B cell (primary cell): ENCODE measurements at regions not wholly inside any gene's neighbourhood (a gene's known extent, or its start where the extent isn't known, plus 50 kb on each side); places are given as distances from the start of the nearest gene placed in this dataset.

Experiments used
- ATAC-seq: fragments of 200-7000 bp; cut with Tn5 transposase; one replicate; pipeline ENCODE4 v1.10.0; 2021; ENCODE audit warnings: low read depth, mild to moderate bottlenecking, moderate number of reproducible peaks, moderate library complexity
- CTCF ChIA-PET: fragments of 350-600 bp; sonication (Branson Sonifier 250); formaldehyde crosslinking; loops from one replicate; lab custom pipeline; 2021; ENCODE audit warnings: antibody characterized with exemption, inconsistent platforms; lab: Charles Lee
- POLR2A ChIA-PET: fragments of 350-600 bp; sonication (Branson Sonifier 250); formaldehyde crosslinking; loops from one replicate; lab custom pipeline; 2021; ENCODE audit warnings: antibody characterized with exemption; lab: Charles Lee
- DNase-seq: peaks from one replicate; pipeline ENCODE4 v3.0.0; 2013
- H2AFZ ChIP-seq: 2 replicates; pipeline ENCODE4 v1.6.1; 2012; ENCODE audit warnings: mild to moderate bottlenecking, low read depth, low read length; ENCODE audit not compliant: insufficient read depth, poor library complexity, severe bottlenecking
- H3K27ac ChIP-seq, 2 donors: 1 replicate in 1 of 2; 2 replicates in 1 of 2; pipeline ENCODE4 v1.5.1; 2012 to 2013; ENCODE audit warnings: low read length in 2 of 2, mild to moderate bottlenecking in 2 of 2, moderate library complexity in 1 of 2
- H3K27me3 ChIP-seq, 4 experiments: fragments of 200-600 bp in 1 of 4; sonication (generic) in 1 of 4; replicated peaks in 1 of 4; 1 replicate in 2 of 4; 2 replicates in 2 of 4; pipeline versions ENCODE4 v1.6.1 to v1.7.0; 2013 to 2016; ENCODE audit warnings: low read length in 3 of 4, mild to moderate bottlenecking in 2 of 4, mixed read lengths in 1 of 4, moderate library complexity in 1 of 4; ENCODE audit not compliant: insufficient read depth in 4 of 4, control insufficient read depth in 3 of 4; ENCODE audit errors: control extremely low read depth in 1 of 4
- H3K36me3 ChIP-seq, 2 experiments: replicated peaks in 1 of 2; 1 replicate in 1 of 2; 2 replicates in 1 of 2; pipeline versions ENCODE4 v1.6.1 to v1.7.1; 2013; ENCODE audit warnings: low read length in 1 of 2; ENCODE audit not compliant: insufficient read depth in 2 of 2, control insufficient read depth in 1 of 2; ENCODE audit errors: control extremely low read depth in 1 of 2, extremely low read depth in 1 of 2
- H3K4me1 ChIP-seq, 2 donors: fragments of 200-600 bp in 1 of 2; sonication (generic) in 1 of 2; 1 replicate in 1 of 2; 2 replicates in 1 of 2; pipeline versions ENCODE4 v1.5.1 to v1.6.1; 2013 to 2017; ENCODE audit warnings: low read length in 2 of 2; ENCODE audit not compliant: control insufficient read depth in 2 of 2, insufficient read depth in 2 of 2
- H3K4me2 ChIP-seq: replicated peaks from 2 replicates; pipeline ENCODE3; 2012; ENCODE audit warnings: mild to moderate bottlenecking, low read depth, low read length; ENCODE audit not compliant: poor library complexity, severe bottlenecking
- H3K4me3 ChIP-seq, 5 experiments: fragments of 200-600 bp in 1 of 5; sonication (generic) in 1 of 5; 1 replicate in 3 of 5; 2 replicates in 2 of 5; pipeline versions ENCODE4 v1.5.1 to v1.7.0; 2011 to 2016; ENCODE audit warnings: low read length in 4 of 5, mild to moderate bottlenecking in 4 of 5, low read depth in 2 of 5, control low read depth in 1 of 5, moderate library complexity in 1 of 5; ENCODE audit not compliant: insufficient read depth in 1 of 5; ENCODE audit errors: control extremely low read depth in 1 of 5, extremely low read depth in 1 of 5
- H3K79me2 ChIP-seq: fragments of 200-600 bp; sonication (generic); one replicate; pipeline ENCODE4 v1.6.0; 2016; ENCODE audit warnings: low read length; ENCODE audit not compliant: control insufficient read depth, insufficient read depth
- H3K9ac ChIP-seq: fragments of 200-600 bp; sonication (generic); 2 replicates; pipeline ENCODE4 v1.6.1; 2017; ENCODE audit warnings: mild to moderate bottlenecking, low read length, moderate library complexity
- H3K9me3 ChIP-seq, 3 donors: one replicate each; pipeline versions ENCODE4 v1.6.1 to v1.7.1; 2013; ENCODE audit warnings: low read length in 2 of 3; ENCODE audit not compliant: control insufficient read depth in 2 of 3, insufficient read depth in 1 of 3; ENCODE audit errors: control extremely low read depth in 1 of 3
- H4K20me1 ChIP-seq: 2 replicates; pipeline ENCODE4 v1.6.0; 2012; ENCODE audit warnings: mild to moderate bottlenecking, low read length; ENCODE audit not compliant: insufficient read depth, control insufficient read depth, poor library complexity, severe bottlenecking
- H3K27ac Mint-ChIP-seq: one replicate; pipeline ENCODE4 v1.8.0; 2021; ENCODE audit warnings: mixed read lengths
- H3K27me3 Mint-ChIP-seq: one replicate; pipeline ENCODE4 v1.8.0; 2021; ENCODE audit warnings: mixed read lengths
- H3K4me1 Mint-ChIP-seq: one replicate; pipeline ENCODE4 v1.8.0; 2021; ENCODE audit warnings: mixed read lengths
- H3K4me3 Mint-ChIP-seq: one replicate; pipeline ENCODE4 v1.8.0; 2021; ENCODE audit warnings: mixed read lengths
- H3K9me3 Mint-ChIP-seq: one replicate; pipeline ENCODE4 v1.8.0; 2022; ENCODE audit warnings: mixed read lengths; ENCODE audit not compliant: insufficient read depth
- EZH2 ChIP-seq: IDR thresholded peaks from 2 replicates; pipeline ENCODE4 v1.6.1; 2012; ENCODE audit warnings: borderline replicate concordance, low read depth, mild to moderate bottlenecking, moderate library complexity, low read length; ENCODE audit not compliant: insufficient read depth, poor library complexity, severe bottlenecking
- WGBS: methylation state at CpG from one replicate; pipeline ENCODE4 v1.1.5; 2013; ENCODE audit warnings: missing lambda C conversion rate; ENCODE audit not compliant: insufficient coverage; 5-methylcytosine and 5-hydroxymethylcytosine counted together
- intact Hi-C: fragments of 100-400 bp; cut with micrococcal nuclease; formaldehyde crosslinking; loops from one replicate; pipeline ENCODE4 v1.10.0; 2022
- TF ChIP-seq, protein P1 (sequence below): fragments of 200-600 bp; IDR thresholded peaks from one replicate; pipeline ENCODE4 v1.8.0; 2022; ENCODE audit warnings: antibody characterized with exemption, mild to moderate bottlenecking

DNA sequence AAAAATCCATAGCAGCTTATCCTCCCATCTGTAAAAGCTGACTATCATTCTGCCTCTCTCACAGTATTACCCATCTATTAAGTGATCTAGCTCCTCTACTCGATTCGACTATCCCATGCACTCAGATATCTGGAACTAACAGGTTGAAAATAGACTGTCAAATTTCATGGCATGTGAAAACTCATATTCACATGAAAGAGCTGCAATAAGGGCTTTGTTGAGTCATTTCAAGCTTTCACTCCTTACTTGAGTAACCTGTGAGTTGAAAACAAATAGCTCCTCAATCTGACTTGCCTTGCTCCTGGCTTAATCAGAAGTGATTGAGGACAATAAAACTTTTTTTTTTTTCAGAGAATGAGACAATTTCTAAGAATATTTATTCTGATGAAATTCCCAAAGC lies 192.4 kb upstream of the ERBB4 start:
- Histone ChIP-seq H3K9me3 (no peaks in the 10 kb centered on the region), H3K4me2 (no peak overlapping the region), H3K36me3 (no peaks in the 10 kb centered on the region), H2AFZ (no peak overlapping the region), H3K79me2 (no peaks in the 10 kb centered on the region), H3K9ac (no peak overlapping the region), H3K27ac (no peak overlapping the region), H3K4me1 (no peaks in the 10 kb centered on the region), H3K4me3 (no peak overlapping the region), H3K27me3 (peaks cover 0 to 3% (median 0%) of the 10 kb centered on the region in 4 experiments), H4K20me1 (no peaks in the 10 kb centered on the region)
- peaks cover 3% of the 10 kb centered on the region for H3K27me3 Mint-ChIP-seq
- no peak for ATAC-seq
- H3K9me3 Mint-ChIP-seq, result no peaks in the 10 kb centered on the region
- 80% methylated on average over 2 of the region's 2 CpGs for WGBS
- intact Hi-C loops, result no loop called here
- TF ChIP-seq, protein P1, sequence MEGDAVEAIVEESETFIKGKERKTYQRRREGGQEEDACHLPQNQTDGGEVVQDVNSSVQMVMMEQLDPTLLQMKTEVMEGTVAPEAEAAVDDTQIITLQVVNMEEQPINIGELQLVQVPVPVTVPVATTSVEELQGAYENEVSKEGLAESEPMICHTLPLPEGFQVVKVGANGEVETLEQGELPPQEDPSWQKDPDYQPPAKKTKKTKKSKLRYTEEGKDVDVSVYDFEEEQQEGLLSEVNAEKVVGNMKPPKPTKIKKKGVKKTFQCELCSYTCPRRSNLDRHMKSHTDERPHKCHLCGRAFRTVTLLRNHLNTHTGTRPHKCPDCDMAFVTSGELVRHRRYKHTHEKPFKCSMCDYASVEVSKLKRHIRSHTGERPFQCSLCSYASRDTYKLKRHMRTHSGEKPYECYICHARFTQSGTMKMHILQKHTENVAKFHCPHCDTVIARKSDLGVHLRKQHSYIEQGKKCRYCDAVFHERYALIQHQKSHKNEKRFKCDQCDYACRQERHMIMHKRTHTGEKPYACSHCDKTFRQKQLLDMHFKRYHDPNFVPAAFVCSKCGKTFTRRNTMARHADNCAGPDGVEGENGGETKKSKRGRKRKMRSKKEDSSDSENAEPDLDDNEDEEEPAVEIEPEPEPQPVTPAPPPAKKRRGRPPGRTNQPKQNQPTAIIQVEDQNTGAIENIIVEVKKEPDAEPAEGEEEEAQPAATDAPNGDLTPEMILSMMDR, result no peak
- no peak for TF ChIP-seq EZH2
- H3K4me3 Mint-ChIP-seq, result no peak overlapping the region
- no peak for DNase-seq
- no peaks in the 10 kb centered on the region for H3K4me1 Mint-ChIP-seq
- CTCF ChIA-PET, result interaction anchor here (0.8 kb wide), 1 partner anchor 513 kb away, joined by 4 read pairs; no protein-coding TSS in a partner anchor
- H3K27ac Mint-ChIP-seq, result no peak overlapping the region
- POLR2A ChIA-PET, result no interaction called here

DNA sequence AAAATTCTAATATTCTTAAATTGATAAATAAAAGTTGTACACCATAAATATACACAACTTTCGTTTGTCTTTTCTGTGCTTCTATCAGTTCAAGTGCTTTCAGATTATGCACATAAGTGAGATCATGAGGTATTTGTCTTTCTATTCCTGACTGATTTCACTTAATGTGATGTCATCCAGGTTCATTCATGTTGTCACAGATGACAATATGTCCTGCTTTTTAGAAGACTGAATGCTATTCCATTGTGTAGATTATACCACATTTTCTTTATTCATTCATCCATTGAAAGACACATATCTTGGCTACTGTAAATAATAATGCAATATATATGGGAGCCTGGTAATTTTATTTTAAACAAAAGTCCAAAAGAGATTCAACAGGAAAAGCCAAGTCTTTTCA lies 190.1 kb upstream of the ERBB4 start:
- Histone ChIP-seq H3K9ac (no peak overlapping the region), H3K79me2 (no peaks in the 10 kb centered on the region), H3K4me3 (no peak overlapping the region), H4K20me1 (no peaks in the 10 kb centered on the region), H3K4me2 (no peak overlapping the region), H3K27ac (no peak overlapping the region), H3K27me3 (peaks cover 0 to 3% (median 0%) of the 10 kb centered on the region in 4 experiments), H2AFZ (no peak overlapping the region), H3K36me3 (no peaks in the 10 kb centered on the region), H3K9me3 (no peaks in the 10 kb centered on the region), H3K4me1 (no peaks in the 10 kb centered on the region)
- intact Hi-C loops, result no loop called here
- POLR2A ChIA-PET, result no interaction called here
- TF ChIP-seq, protein P1, result no peak
- no peak for TF ChIP-seq EZH2
- CTCF ChIA-PET, result no interaction called here
- ATAC-seq (no peak), DNase-seq (no peak)
- no peaks in the 10 kb centered on the region for H3K9me3 Mint-ChIP-seq
- no peaks in the 10 kb centered on the region for H3K4me1 Mint-ChIP-seq
- no peak overlapping the region for H3K27ac Mint-ChIP-seq
- no peak overlapping the region for H3K4me3 Mint-ChIP-seq
- H3K27me3 Mint-ChIP-seq, result peaks cover 3% of the 10 kb centered on the region
- WGBS, result no CpG with 5 or more reads among the region's 1 CpG
